ENCODE measurements at regions not wholly inside any gene's neighbourhood (a gene's known extent, or its start where the extent isn't known, plus 50 kb on each side); places are given as distances from the start of the nearest gene placed in this dataset.

- TF ChIP-seq EZH2 (IDR thresholded peaks at IDR 0.05; ENCODE audit: low read depth, unreplicated experiment), result no peak
- no peak for TF ChIP-seq EZH2phosphoT487 (IDR thresholded peaks at IDR 0.05; ENCODE audit: unreplicated experiment)
- TF ChIP-seq JUNB (IDR thresholded peaks at IDR 0.05; ENCODE audit: unreplicated experiment), result no peak
- TF ChIP-seq ZNF114 (CRISPR knock-in tag; IDR thresholded peaks at IDR 0.05), result no peak
- TF ChIP-seq, protein P1, sequence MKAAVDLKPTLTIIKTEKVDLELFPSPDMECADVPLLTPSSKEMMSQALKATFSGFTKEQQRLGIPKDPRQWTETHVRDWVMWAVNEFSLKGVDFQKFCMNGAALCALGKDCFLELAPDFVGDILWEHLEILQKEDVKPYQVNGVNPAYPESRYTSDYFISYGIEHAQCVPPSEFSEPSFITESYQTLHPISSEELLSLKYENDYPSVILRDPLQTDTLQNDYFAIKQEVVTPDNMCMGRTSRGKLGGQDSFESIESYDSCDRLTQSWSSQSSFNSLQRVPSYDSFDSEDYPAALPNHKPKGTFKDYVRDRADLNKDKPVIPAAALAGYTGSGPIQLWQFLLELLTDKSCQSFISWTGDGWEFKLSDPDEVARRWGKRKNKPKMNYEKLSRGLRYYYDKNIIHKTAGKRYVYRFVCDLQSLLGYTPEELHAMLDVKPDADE (IDR thresholded peaks at IDR 0.05), result no peak
- no peak for TF ChIP-seq NANOG (IDR thresholded peaks at IDR 0.05; ENCODE audit: borderline replicate concordance)
- TF ChIP-seq CTCF (conservative IDR thresholded peaks at IDR 0.05; ENCODE audit: low read depth in 2 of 2), result no peak
- no peak for TF ChIP-seq CREB1 (CRISPR knock-in tag; IDR thresholded peaks at IDR 0.05; ENCODE audit: low read depth)
- H3K27ac Mint-ChIP-seq, result no peak overlapping the region
These were observed 900.1 kb downstream of the PCDH17 start for GRCh38 chr13:58531614-58532013.

GRCh38 chr13:58542530-58542929 is 911.0 kb downstream of the PCDH17 start:
- Histone ChIP-seq H3K4me2 (no peak overlapping the region), H3K4me3 (no peak overlapping the region), H3K27ac (ENCODE audit: low read depth) (no peak overlapping the region), H3K9me2 (ENCODE audit: insufficient read depth) (0 out of 2 replicates have a peak, but pooled peaks cover 5% of the 10 kb centered on the region), H3K79me2 (replicated peaks; ENCODE audit: insufficient read depth) (no peaks in the 10 kb centered on the region), H3K36me3 (ENCODE audit: insufficient read depth) (no peaks in the 10 kb centered on the region), H3K4me1 (ENCODE audit: insufficient read depth) (no peaks in the 10 kb centered on the region), H4K20me1 (replicated peaks; ENCODE audit: insufficient read depth) (no peaks in the 10 kb centered on the region), H3F3A (replicated peaks; ENCODE audit: low read depth) (no peaks in the 10 kb centered on the region), H2AFZ (peak overlapping the region; percentile 48; the same call in 1 of the 2 replicates), H3K27me3 (ENCODE audit: insufficient read depth) (no peaks in the 10 kb centered on the region)
- no peak for DNase-seq (ENCODE audit: low spot score)
- H3K27me3 Mint-ChIP-seq (ENCODE audit: insufficient read depth, low read depth, poor library complexity), result peaks cover 3% of the 10 kb centered on the region
- H3K4me1 Mint-ChIP-seq, result no peaks in the 10 kb centered on the region
- no peak for ATAC-seq
- no peak overlapping the region for H3K27ac Mint-ChIP-seq
- peaks cover 16% of the 10 kb centered on the region for H3K9me3 Mint-ChIP-seq
- peaks cover 11% of the 10 kb centered on the region; the same call in 2 of the 3 replicates for H3K36me3 Mint-ChIP-seq (ENCODE audit: low read depth)
- H3K4me3 Mint-ChIP-seq, result no peak overlapping the region
- no peak for TF ChIP-seq EZH2 (IDR thresholded peaks at IDR 0.05; ENCODE audit: low read depth, unreplicated experiment)
- TF ChIP-seq JUNB (IDR thresholded peaks at IDR 0.05; ENCODE audit: unreplicated experiment), result no peak

More at GRCh38 chr13:58531614-58532013, 900.1 kb downstream of the PCDH17 start:
- Histone ChIP-seq H3K4me3 (no peak overlapping the region), H4K20me1 (replicated peaks; ENCODE audit: insufficient read depth) (no peaks in the 10 kb centered on the region), H3F3A (replicated peaks; ENCODE audit: low read depth) (no peaks in the 10 kb centered on the region), H3K4me1 (ENCODE audit: insufficient read depth) (no peaks in the 10 kb centered on the region), H3K4me2 (no peak overlapping the region), H3K27me3 (ENCODE audit: insufficient read depth) (no peaks in the 10 kb centered on the region), H3K9me2 (ENCODE audit: insufficient read depth) (peaks cover 3% of the 10 kb centered on the region; the same call in 1 of the 2 replicates), H3K79me2 (replicated peaks; ENCODE audit: insufficient read depth) (no peaks in the 10 kb centered on the region), H2AFZ (no peak overlapping the region), H3K27ac (ENCODE audit: low read depth) (no peak overlapping the region), H3K36me3 (ENCODE audit: insufficient read depth) (no peaks in the 10 kb centered on the region)
- ATAC-seq, result no peak
- Mint-ChIP-seq H3K9me3 (peaks cover 13% of the 10 kb centered on the region; the same call in 2 of the 3 replicates), H3K4me3 (no peak overlapping the region), H3K27me3 (ENCODE audit: insufficient read depth, low read depth, poor library complexity) (no peaks in the 10 kb centered on the region), H3K4me1 (no peaks in the 10 kb centered on the region), H3K36me3 (ENCODE audit: low read depth) (peaks cover 4% of the 10 kb centered on the region; the same call in 1 of the 3 replicates)
- no peak for DNase-seq (ENCODE audit: low spot score)

All from GM23338 (cell line).